ENCODE measurements at regions not wholly inside any gene's neighbourhood (a gene's known extent, or its start where the extent isn't known, plus 50 kb on each side); places are given as distances from the start of the nearest gene placed in this dataset. TPM values are rescaled to one million over a fixed set of nuclear protein-coding genes. Genes with fewer than 3 reads are reported as not detected.

DNA sequence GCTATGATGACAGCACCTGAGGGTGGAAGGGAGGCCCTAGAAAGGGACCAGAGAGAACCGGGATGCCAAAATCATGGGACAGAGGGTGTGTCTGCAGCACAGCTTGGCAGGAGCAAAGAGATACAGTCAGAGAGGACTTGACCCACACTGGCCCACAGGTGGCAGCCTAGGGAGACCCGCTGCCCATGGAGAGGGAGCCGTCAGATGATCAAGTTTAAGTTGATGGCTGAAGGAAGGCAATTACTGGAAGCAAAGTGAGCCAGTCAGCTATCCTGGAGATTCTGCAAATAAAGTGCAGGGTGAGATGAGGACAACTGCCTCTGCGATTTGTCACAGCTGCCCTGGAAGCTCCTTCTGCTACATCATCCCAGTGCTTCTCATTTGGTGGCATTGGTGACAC is 74.0 kb downstream of the CMPK2 start:
- no peak for DNase-seq (ENCODE audit: low spot score)
- intact Hi-C loops (cut with DNase I), result no loop called here

DNA sequence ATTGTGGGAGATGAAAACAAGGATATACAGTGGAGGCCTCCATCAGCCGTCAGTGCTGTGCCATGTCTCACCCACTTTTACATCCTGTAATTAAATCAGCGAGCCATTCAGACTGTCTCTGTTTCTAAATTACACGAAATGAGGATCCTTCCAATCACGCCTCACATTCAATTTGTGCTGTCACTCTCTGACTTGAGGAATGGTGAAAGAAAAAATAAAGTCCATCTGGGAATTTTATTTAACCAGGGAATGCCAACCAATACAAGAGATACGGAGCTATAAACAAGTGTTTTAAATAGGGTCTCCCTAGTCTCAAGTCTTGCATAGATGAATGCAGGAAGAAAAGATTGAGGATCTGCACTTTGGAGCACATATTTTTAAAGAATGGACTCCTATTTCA is 72.8 kb downstream of the CMPK2 start:
- intact Hi-C loops (cut with DNase I), result no loop called here
- no peak for DNase-seq (ENCODE audit: low spot score)

DNA sequence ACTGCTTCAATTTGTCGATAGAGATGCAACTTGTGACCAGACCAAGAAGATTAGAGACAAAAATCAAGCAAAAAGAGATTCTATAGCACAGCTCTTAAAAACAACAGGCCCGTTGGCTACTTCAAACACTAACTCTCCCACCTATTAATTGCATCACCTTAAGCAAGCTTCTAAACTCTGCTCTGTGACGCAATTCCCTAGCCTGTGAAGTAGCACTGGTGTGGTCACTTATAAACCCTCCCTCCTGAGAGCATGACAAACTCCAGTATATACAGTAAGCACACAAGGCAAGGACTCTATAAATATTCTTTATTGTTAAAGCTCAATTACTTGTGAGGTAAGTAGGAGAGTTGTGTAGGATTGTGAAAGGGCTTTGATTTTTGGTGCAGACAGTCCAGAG is 72.3 kb downstream of the CMPK2 start:
- no peak for DNase-seq (ENCODE audit: low spot score)
- intact Hi-C loops (cut with DNase I), result no loop called here

DNA sequence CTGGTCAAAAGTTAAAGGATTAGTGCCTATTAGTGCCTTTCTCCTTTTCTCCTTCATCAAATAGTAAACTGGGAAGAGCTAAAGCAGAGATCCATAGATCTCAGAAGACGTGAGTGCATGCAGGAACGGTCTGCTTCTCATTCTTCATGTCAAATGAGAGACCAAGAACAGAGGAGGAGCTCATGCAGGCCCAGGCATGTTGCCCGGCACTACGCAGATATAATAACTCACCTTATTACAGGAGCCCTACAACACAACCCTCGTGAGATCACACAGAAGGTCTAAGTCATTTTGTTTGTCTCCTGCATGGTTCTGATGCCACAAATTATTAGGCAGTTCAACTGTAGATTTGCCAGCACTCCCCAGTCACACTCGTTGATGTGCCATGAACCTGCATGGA is 71.8 kb downstream of the CMPK2 start:
- intact Hi-C loops (cut with DNase I), result no loop called here
- no peak for DNase-seq (ENCODE audit: low spot score)

DNA sequence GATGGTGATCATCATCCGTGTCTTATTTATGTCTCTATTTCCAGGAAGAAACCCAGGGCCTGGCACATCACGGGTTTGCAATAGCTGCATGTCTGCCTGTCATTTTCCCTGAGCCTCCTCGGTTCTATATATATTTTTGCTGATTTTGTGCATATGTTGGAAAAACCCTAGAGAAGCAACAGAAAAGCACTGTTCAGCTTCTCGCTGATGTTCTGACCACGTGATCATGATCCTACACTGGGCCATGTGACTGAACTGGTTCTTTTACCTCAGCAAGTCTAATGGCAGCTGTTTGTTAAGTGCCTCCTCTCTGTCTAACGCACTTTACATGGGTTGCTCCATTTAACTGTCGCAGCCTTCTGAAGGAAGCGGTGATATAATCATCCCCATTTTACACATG is 71.3 kb downstream of the CMPK2 start:
- no peak for DNase-seq (ENCODE audit: low spot score)
- intact Hi-C loops (cut with DNase I), result no loop called here

Small RNA genes lying in the stretch of these regions (microRNA-seq; reads per million reads assigned to microRNA genes)
- gene MIR7158 (not detected), gene MIR7515 (not detected)
